Brain microvascular endothelial cell (primary cell): ENCODE measurements at regions not wholly inside any gene's neighbourhood (a gene's known extent, or its start where the extent isn't known, plus 50 kb on each side); places are given as distances from the start of the nearest gene placed in this dataset.

Experiments used
- DNase-seq: peaks from one replicate; pipeline ENCODE4 v3.0.0-alpha.2; 2020
- H3K27ac ChIP-seq: fragments of 250-450 bp; sonication (Bioruptor Pico); 2 replicates; pipeline ENCODE4 v1.5.1; 2020; ENCODE audit warnings: mild to moderate bottlenecking, moderate library complexity
- H3K27me3 ChIP-seq: fragments of 250-450 bp; sonication (Bioruptor Pico); replicated peaks from 2 replicates; pipeline ENCODE4 v1.5.1; 2020; ENCODE audit warnings: mild to moderate bottlenecking
- H3K36me3 ChIP-seq: fragments of 250-450 bp; sonication (Bioruptor Pico); replicated peaks from 2 replicates; pipeline ENCODE4 v1.5.1; 2020; ENCODE audit warnings: mild to moderate bottlenecking
- H3K4me3 ChIP-seq: 2 replicates; pipeline ENCODE4 v1.5.1; 2011; ENCODE audit warnings: low read depth, mild to moderate bottlenecking, control low read depth, low read length, moderate library complexity
- CTCF ChIP-seq: IDR thresholded peaks from 2 replicates; pipeline ENCODE4 v1.5.1; 2011; ENCODE audit warnings: low read depth, mild to moderate bottlenecking, moderate library complexity, low read length, control low read depth, inconsistent platforms; ENCODE audit errors: missing control alignments
- in situ Hi-C: cut with HindIII; loops from 2 replicates; pipeline ENCODE4 v1.10.0; 2017; ENCODE audit warnings: low sequenced_read_pairs, low pct_ligation_motif_present

- no peak for DNase-seq
- Histone ChIP-seq H3K36me3 (no peaks in the 10 kb centered on the region), H3K27me3 (no peaks in the 10 kb centered on the region), H3K4me3 (no peak overlapping the region), H3K27ac (no peak overlapping the region)
- no peak for TF ChIP-seq CTCF
- in situ Hi-C loops, result no loop called here
Measured at GRCh38 chr13:53788286-53788685, 759.7 kb downstream of the OLFM4 start.

GRCh38 chr13:53800011-53800410, 771.4 kb downstream of the OLFM4 start:
- no peak overlapping the region for H3K27ac ChIP-seq
- no peaks in the 10 kb centered on the region for H3K36me3 ChIP-seq
- no peak for TF ChIP-seq CTCF
- in situ Hi-C loops, result no loop called here
- H3K27me3 ChIP-seq, result no peaks in the 10 kb centered on the region
- H3K4me3 ChIP-seq, result no peak overlapping the region
- no peak for DNase-seq

- no peaks in the 10 kb centered on the region for H3K27me3 ChIP-seq
- no peak overlapping the region for H3K27ac ChIP-seq
- no peaks in the 10 kb centered on the region for H3K36me3 ChIP-seq
- no peak overlapping the region for H3K4me3 ChIP-seq
- TF ChIP-seq CTCF, result no peak
- DNase-seq, result no peak
- in situ Hi-C loops, result no loop called here
Measured at GRCh38 chr13:53807251-53807834, 778.7 kb downstream of the OLFM4 start.

GRCh38 chr13:53821632-53822031, 793.0 kb downstream of the OLFM4 start:
- no peak for TF ChIP-seq CTCF
- in situ Hi-C loops, result no loop called here
- Histone ChIP-seq H3K36me3 (no peaks in the 10 kb centered on the region), H3K4me3 (no peak overlapping the region), H3K27ac (no peak overlapping the region), H3K27me3 (no peaks in the 10 kb centered on the region)
- DNase-seq, result no peak

GRCh38 chr13:53822136-53822535, 793.5 kb downstream of the OLFM4 start:
- in situ Hi-C loops, result no loop called here
- no peaks in the 10 kb centered on the region for H3K27me3 ChIP-seq
- H3K4me3 ChIP-seq, result no peak overlapping the region
- no peaks in the 10 kb centered on the region for H3K36me3 ChIP-seq
- no peak overlapping the region for H3K27ac ChIP-seq
- no peak for DNase-seq
- TF ChIP-seq CTCF, result no peak

GRCh38 chr13:53839461-53839860, 810.8 kb downstream of the OLFM4 start:
- DNase-seq, result no peak
- no peak for TF ChIP-seq CTCF
- Histone ChIP-seq H3K4me3 (no peak overlapping the region), H3K36me3 (no peaks in the 10 kb centered on the region), H3K27ac (no peak overlapping the region), H3K27me3 (no peaks in the 10 kb centered on the region)
- in situ Hi-C loops, result no loop called here
